ENCODE measurements at regions not wholly inside any gene's neighbourhood (a gene's known extent, or its start where the extent isn't known, plus 50 kb on each side); places are given as distances from the start of the nearest gene placed in this dataset.

DNA sequence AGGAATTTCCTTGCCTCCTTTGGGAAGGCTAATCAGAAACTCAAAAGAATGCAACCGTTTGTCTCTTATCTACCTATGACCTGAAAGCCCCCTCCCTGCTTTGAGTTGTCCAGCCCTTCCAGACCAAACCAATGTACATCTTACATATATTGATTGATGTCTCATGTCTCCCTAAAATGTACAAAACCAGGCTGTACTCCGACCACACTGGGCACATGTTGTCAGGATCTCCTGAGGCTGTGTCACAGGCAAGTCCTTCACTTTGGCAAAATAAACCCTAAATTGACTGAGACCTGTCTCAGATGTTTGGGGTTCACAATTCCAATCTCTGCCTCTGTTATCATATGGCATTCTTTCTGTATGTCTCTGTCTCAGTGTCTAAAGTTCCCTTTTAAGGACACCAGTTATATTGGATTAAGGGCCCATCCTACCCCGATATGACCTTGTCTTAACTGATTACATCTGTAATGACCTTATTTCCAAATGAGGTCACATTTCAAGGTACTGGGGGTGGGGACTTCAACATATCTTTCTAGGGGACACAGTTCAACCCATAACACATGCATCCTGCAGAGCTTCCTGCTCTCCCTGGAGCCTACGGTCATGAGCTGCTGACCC, 513.5 kb upstream of the JARID2 start (continued):
- TF ChIP-seq ZNF513 (tag by site-specific recombination; IDR thresholded peaks at IDR 0.05) (no peak), ZNF623 (tag by site-specific recombination; IDR thresholded peaks at IDR 0.05) (no peak), BCL11B (tag by site-specific recombination; IDR thresholded peaks at IDR 0.05; ENCODE audit: low read depth) (no peak)

DNA sequence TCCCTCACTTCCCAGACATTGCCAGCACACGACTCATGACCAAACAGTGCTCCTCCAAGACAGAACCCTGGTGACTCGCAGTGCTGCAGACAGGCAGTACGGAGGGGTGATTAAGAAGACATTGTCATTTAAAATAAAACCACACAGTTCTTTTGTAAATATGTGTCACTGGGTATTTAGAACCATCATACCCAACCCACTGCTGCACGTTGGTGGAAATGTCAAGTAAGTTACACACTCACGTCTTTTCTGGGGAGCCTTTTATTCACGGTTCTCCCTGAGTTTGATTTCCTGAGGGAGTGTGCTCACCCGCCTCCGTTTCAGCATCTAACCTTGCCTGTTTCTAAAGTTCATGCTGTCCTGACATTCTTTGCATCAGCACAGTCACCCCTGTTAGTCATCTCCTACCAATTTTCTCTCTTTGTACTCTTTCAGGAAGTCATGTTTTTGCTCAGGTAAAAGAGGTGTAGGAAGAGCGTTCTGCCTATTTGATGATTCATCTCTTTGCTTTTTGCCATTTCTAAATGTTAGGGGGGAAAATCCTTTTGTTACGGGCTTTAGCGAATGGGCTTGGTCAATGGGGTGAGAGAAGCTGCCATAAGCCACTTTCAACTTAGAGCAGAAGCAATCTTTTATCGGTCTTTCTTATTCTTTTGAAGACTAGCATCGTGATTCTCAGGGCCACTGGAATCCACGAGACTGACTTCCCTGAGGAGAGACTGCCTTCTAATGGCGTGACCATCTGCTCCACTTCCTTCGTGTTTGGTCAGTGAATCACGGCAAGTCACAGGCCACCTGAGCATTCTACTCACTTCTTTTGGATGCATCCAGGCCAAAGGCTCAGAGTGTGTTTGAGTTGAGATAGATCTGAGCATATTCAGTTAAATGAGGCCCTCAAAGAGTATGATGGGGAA, 512.8 kb upstream of the JARID2 start:
- TF ChIP-seq ZBTB8A (tag by site-specific recombination; IDR thresholded peaks at IDR 0.05) (no peak), ZNF626 (tag by site-specific recombination; IDR thresholded peaks at IDR 0.05) (no peak), ZNF335 (tag by site-specific recombination; conservative IDR thresholded peaks at IDR 0.05) (no peak), ZNF629 (tag by site-specific recombination; IDR thresholded peaks at IDR 0.05) (no peak), ZNF354C (tag by site-specific recombination; IDR thresholded peaks at IDR 0.05; ENCODE audit: borderline replicate concordance, low read depth) (no peak), ZNF623 (tag by site-specific recombination; IDR thresholded peaks at IDR 0.05) (no peak), ZNF223 (tag by site-specific recombination; IDR thresholded peaks at IDR 0.05) (no peak), CTCF (tag by site-specific recombination; IDR thresholded peaks at IDR 0.05) (no peak), ZFP37 (tag by site-specific recombination; IDR thresholded peaks at IDR 0.05) (no peak), BCL6B (tag by site-specific recombination; IDR thresholded peaks at IDR 0.05) (no peak), ZNF777 (tag by site-specific recombination; IDR thresholded peaks at IDR 0.05; ENCODE audit: borderline replicate concordance) (no peak), SP2 (tag by site-specific recombination; IDR thresholded peaks at IDR 0.05) (no peak), MEIS1 (CRISPR knock-in tag; IDR thresholded peaks at IDR 0.05; ENCODE audit: borderline replicate concordance) (no peak), HOXA7 (CRISPR knock-in tag; IDR thresholded peaks at IDR 0.05; ENCODE audit: borderline replicate concordance) (no peak), ZNF138 (tag by site-specific recombination; IDR thresholded peaks at IDR 0.05; ENCODE audit: borderline replicate concordance) (no peak), ZNF664 (tag by site-specific recombination; IDR thresholded peaks at IDR 0.05) (no peak)
- TF ChIP-seq, protein P1, sequence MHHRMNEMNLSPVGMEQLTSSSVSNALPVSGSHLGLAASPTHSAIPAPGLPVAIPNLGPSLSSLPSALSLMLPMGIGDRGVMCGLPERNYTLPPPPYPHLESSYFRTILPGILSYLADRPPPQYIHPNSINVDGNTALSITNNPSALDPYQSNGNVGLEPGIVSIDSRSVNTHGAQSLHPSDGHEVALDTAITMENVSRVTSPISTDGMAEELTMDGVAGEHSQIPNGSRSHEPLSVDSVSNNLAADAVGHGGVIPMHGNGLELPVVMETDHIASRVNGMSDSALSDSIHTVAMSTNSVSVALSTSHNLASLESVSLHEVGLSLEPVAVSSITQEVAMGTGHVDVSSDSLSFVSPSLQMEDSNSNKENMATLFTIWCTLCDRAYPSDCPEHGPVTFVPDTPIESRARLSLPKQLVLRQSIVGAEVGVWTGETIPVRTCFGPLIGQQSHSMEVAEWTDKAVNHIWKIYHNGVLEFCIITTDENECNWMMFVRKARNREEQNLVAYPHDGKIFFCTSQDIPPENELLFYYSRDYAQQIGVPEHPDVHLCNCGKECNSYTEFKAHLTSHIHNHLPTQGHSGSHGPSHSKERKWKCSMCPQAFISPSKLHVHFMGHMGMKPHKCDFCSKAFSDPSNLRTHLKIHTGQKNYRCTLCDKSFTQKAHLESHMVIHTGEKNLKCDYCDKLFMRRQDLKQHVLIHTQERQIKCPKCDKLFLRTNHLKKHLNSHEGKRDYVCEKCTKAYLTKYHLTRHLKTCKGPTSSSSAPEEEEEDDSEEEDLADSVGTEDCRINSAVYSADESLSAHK (tag by site-specific recombination; IDR thresholded peaks at IDR 0.05), result no peak
- ChIA-PET CTCF (interaction anchor here (0.6 kb wide), 1 partner anchor 344 kb away, joined by 3 read pairs; no protein-coding TSS in a partner anchor), POLR2A (no interaction called here)
- Histone ChIP-seq H3K36me3 (ENCODE audit: control insufficient read depth in 2 of 2, insufficient read depth in 1 of 2, low read length in 2 of 2) (no peaks in the 10 kb centered on the region), H3K4me3 (ENCODE audit: low read depth, low read length) (no peak overlapping the region), H3K27ac (ENCODE audit: extremely low read depth, low read depth, low read length) (no peak overlapping the region), H3K9me3 (ENCODE audit: control insufficient read depth, insufficient read depth, low read depth, low read length) (no peaks in the 10 kb centered on the region), H3K4me1 (ENCODE audit: control insufficient read depth, insufficient read depth, low read length) (no peaks in the 10 kb centered on the region)
